ENCODE measurements at regions not wholly inside any gene's neighbourhood (a gene's known extent, or its start where the extent isn't known, plus 50 kb on each side); places are given as distances from the start of the nearest gene placed in this dataset.
"Not testable (repeated sequence)": the region's sequence is repeated elsewhere in the genome, so short reads cannot be mapped to it uniquely, and the experiment has no call there.

GRCh38 chr7:155377838-155378579 lies 79.9 kb upstream of the EN2 start:
- no peak for DNase-seq (ENCODE audit: low spot score)

GRCh38 chr7:155378580-155378934 lies 79.4 kb upstream of the EN2 start:
- DNase-seq (ENCODE audit: low spot score): no peak

GRCh38 chr7:155378959-155379871 lies 78.7 kb upstream of the EN2 start:
- DNase-seq (ENCODE audit: low spot score): no peak

- peak; percentile 90 for DNase-seq (ENCODE audit: low spot score)
These were observed 77.6 kb upstream of the EN2 start for GRCh38 chr7:155380221-155380861.

GRCh38 chr7:155380976-155381851 lies 76.7 kb upstream of the EN2 start:
- no peak for DNase-seq (ENCODE audit: low spot score)

- DNase-seq (ENCODE audit: low spot score): peak; percentile 41
These were observed 75.8 kb upstream of the EN2 start for GRCh38 chr7:155381852-155382801.

GRCh38 chr7:155382802-155383171 lies 75.1 kb upstream of the EN2 start:
- DNase-seq (ENCODE audit: low spot score): no peak

- no peak for DNase-seq (ENCODE audit: low spot score)
These were observed 74.0 kb upstream of the EN2 start for GRCh38 chr7:155383756-155384491.

- no peak for DNase-seq (ENCODE audit: low spot score)
These were observed 73.2 kb upstream of the EN2 start for GRCh38 chr7:155384751-155385150.

- DNase-seq (ENCODE audit: low spot score): not testable (repeated sequence)
These were observed 72.7 kb upstream of the EN2 start for GRCh38 chr7:155385182-155385581.

- no peak for DNase-seq (ENCODE audit: low spot score)
These were observed 71.3 kb upstream of the EN2 start for GRCh38 chr7:155386608-155387007.

GRCh38 chr7:155387066-155387620 lies 70.8 kb upstream of the EN2 start:
- DNase-seq (ENCODE audit: low spot score): no peak

GRCh38 chr7:155388561-155388960 lies 69.4 kb upstream of the EN2 start:
- DNase-seq (ENCODE audit: low spot score): no peak

GRCh38 chr7:155391414-155391813 lies 66.5 kb upstream of the EN2 start:
- DNase-seq (ENCODE audit: low spot score): no peak

GRCh38 chr7:155392726-155393570 lies 65.0 kb upstream of the EN2 start:
- DNase-seq (ENCODE audit: low spot score): no peak

GRCh38 chr7:155394413-155394812 lies 63.5 kb upstream of the EN2 start:
- DNase-seq (ENCODE audit: low spot score): no peak

- peak; percentile 34 for DNase-seq (ENCODE audit: low spot score)
These were observed 62.6 kb upstream of the EN2 start for GRCh38 chr7:155395176-155395797.

- DNase-seq (ENCODE audit: low spot score): no peak
These were observed 61.3 kb upstream of the EN2 start for GRCh38 chr7:155396661-155397060.
